IMR-90 (cell line): ENCODE measurements at regions not wholly inside any gene's neighbourhood (a gene's known extent, or its start where the extent isn't known, plus 50 kb on each side); places are given as distances from the start of the nearest gene placed in this dataset.

Experiments
- ATAC-seq: fragments of 200-7000 bp; cut with Tn5 transposase; 2 replicates; pipeline ENCODE4 v1.9.1; 2020; ENCODE audit warnings: low read depth, mild to moderate bottlenecking, moderate library complexity
- BruUV-seq: library from RNA; stranded (reverse); fragments of 400-500 nt; replicated peaks from 2 replicates; lab custom pipeline; 2021; lab: Mats Ljungman, UMichigan
- CTCF ChIA-PET: fragments of 300-600 bp; formaldehyde crosslinking; extraction: SDS; loops from one replicate; lab custom pipeline; 2021; ENCODE audit warnings: antibody characterized with exemption; lab: Yijun Ruan, JAX
- POLR2A ChIA-PET: fragments of 300-600 bp; sonication (Branson Sonifier 250); formaldehyde crosslinking; loops from one replicate; lab custom pipeline; 2022; ENCODE audit warnings: antibody characterized with exemption; ENCODE audit not compliant: unreplicated experiment; lab: Charles Lee
- DNase-seq: peaks from one replicate; pipeline ENCODE4 v3.0.0; 2013
- H2AFZ ChIP-seq: replicated peaks from 2 replicates; pipeline ENCODE3; 2013; ENCODE audit warnings: low read length, mild to moderate bottlenecking; ENCODE audit not compliant: poor library complexity
- H2AK5ac ChIP-seq: 2 replicates; pipeline ENCODE4 v1.6.1; 2013; ENCODE audit warnings: low read depth, low read length, inconsistent platforms
- H2AK9ac ChIP-seq: replicated peaks from 2 replicates; pipeline ENCODE3; 2013; ENCODE audit warnings: mild to moderate bottlenecking, low read depth, low read length, moderate library complexity; ENCODE audit not compliant: poor library complexity
- H2BK120ac ChIP-seq: 2 replicates; pipeline ENCODE4 v1.6.1; 2013; ENCODE audit warnings: low read depth, low read length, inconsistent platforms
- H2BK15ac ChIP-seq: 3 replicates; pipeline ENCODE4 v1.6.1; 2013; ENCODE audit warnings: low read depth, low read length, inconsistent platforms
- H2BK20ac ChIP-seq: 2 replicates; pipeline ENCODE4 v1.6.1; 2013; ENCODE audit warnings: low read depth, mild to moderate bottlenecking, inconsistent platforms, low read length, moderate library complexity
- H2BK5ac ChIP-seq: 2 replicates; pipeline ENCODE4 v1.6.1; 2013; ENCODE audit warnings: mild to moderate bottlenecking, low read depth, low read length, inconsistent platforms; ENCODE audit not compliant: poor library complexity, severe bottlenecking
- H3K14ac ChIP-seq: replicated peaks from 2 replicates; pipeline ENCODE4 v1.6.1; 2013; ENCODE audit warnings: low read depth, low read length, inconsistent platforms
- H3K18ac ChIP-seq: 2 replicates; pipeline ENCODE4 v1.6.1; 2013; ENCODE audit warnings: low read depth, low read length, control low read depth
- H3K23ac ChIP-seq: 2 replicates; pipeline ENCODE4 v1.6.1; 2013; ENCODE audit warnings: low read depth, low read length, inconsistent platforms
- H3K27ac ChIP-seq: 2 replicates; pipeline ENCODE4 v1.5.1; 2013; ENCODE audit warnings: mild to moderate bottlenecking, control low read depth, low read length; ENCODE audit not compliant: insufficient read depth
- H3K27me3 ChIP-seq: 2 replicates; pipeline ENCODE4 v1.6.1; 2013; ENCODE audit warnings: low read length; ENCODE audit not compliant: control insufficient read depth, insufficient read depth
- H3K36me3 ChIP-seq: 2 replicates; pipeline ENCODE4 v1.6.1; 2013; ENCODE audit warnings: low read length, mixed read lengths; ENCODE audit not compliant: control insufficient read depth, insufficient read depth
- H3K4ac ChIP-seq: 2 replicates; pipeline ENCODE4 v1.6.1; 2013; ENCODE audit warnings: low read depth, low read length, inconsistent platforms
- H3K4me1 ChIP-seq: 2 replicates; pipeline ENCODE4 v1.6.1; 2013; ENCODE audit warnings: low read length, mixed read lengths; ENCODE audit not compliant: control insufficient read depth, insufficient read depth
- H3K4me2 ChIP-seq: 2 replicates; pipeline ENCODE4 v1.6.1; 2013; ENCODE audit warnings: low read depth, mild to moderate bottlenecking, control low read depth, low read length, moderate library complexity
- H3K4me3 ChIP-seq: 2 replicates; pipeline ENCODE4 v1.5.1; 2013; ENCODE audit warnings: low read depth, mild to moderate bottlenecking, control low read depth, low read length, moderate library complexity; ENCODE audit not compliant: insufficient read depth
- H3K56ac ChIP-seq: 2 replicates; pipeline ENCODE4 v1.6.1; 2013; ENCODE audit warnings: low read length, inconsistent platforms; ENCODE audit not compliant: insufficient read depth; ENCODE audit errors: extremely low read depth
- H3K79me1 ChIP-seq, 2 experiments: 2 replicates each; pipeline ENCODE4 v1.6.1; 2013; ENCODE audit warnings: low read length in 2 of 2, inconsistent platforms in 1 of 2, low read depth in 1 of 2
- H3K9ac ChIP-seq: 2 replicates; pipeline ENCODE4 v1.6.1; 2013; ENCODE audit warnings: low read depth, low read length, control low read depth
- H3K9me1 ChIP-seq: 2 replicates; pipeline ENCODE4 v1.6.1; 2013; ENCODE audit warnings: low read length, inconsistent platforms; ENCODE audit not compliant: insufficient read depth
- H3K9me3 ChIP-seq: 2 replicates; pipeline ENCODE4 v1.6.1; 2013; ENCODE audit warnings: low read length; ENCODE audit not compliant: control insufficient read depth, insufficient read depth
- H4K20me1 ChIP-seq: 2 replicates; pipeline ENCODE4 v1.6.1; 2013; ENCODE audit warnings: low read length, inconsistent platforms; ENCODE audit not compliant: insufficient read depth
- H4K5ac ChIP-seq: 2 replicates; pipeline ENCODE4 v1.6.1; 2013; ENCODE audit warnings: mild to moderate bottlenecking, low read depth, low read length, control low read depth
- H4K8ac ChIP-seq, 2 experiments: 2 replicates each; pipeline ENCODE4 v1.6.1; 2013; ENCODE audit warnings: low read depth in 2 of 2, low read length in 2 of 2, control low read depth in 1 of 2, inconsistent platforms in 1 of 2
- H4K91ac ChIP-seq: 2 replicates; pipeline ENCODE4 v1.6.1; 2013; ENCODE audit warnings: low read depth, low read length, inconsistent platforms; ENCODE audit not compliant: insufficient read depth
- BHLHE40 ChIP-seq: fragments of 150-350 bp; IDR thresholded peaks from 2 replicates; pipeline ENCODE4 v1.6.1; 2016; ENCODE audit warnings: mild to moderate bottlenecking, low read depth, low read length
- CEBPB ChIP-seq: IDR thresholded peaks from 2 replicates; pipeline ENCODE4 v1.6.1; 2012; ENCODE audit warnings: low read depth, low read length, improper control_type of control experiment
- CHD1 ChIP-seq: IDR thresholded peaks from 2 replicates; pipeline ENCODE4 v1.6.1; 2012; ENCODE audit warnings: low read depth, low read length, improper control_type of control experiment
- FOS ChIP-seq: fragments of 150-350 bp; IDR thresholded peaks from 2 replicates; pipeline ENCODE4 v1.6.1; 2016; ENCODE audit warnings: low read depth, low read length
- MAFK ChIP-seq: IDR thresholded peaks from 2 replicates; pipeline ENCODE4 v1.6.1; 2012; ENCODE audit warnings: low read depth, low read length, improper control_type of control experiment
- MAZ ChIP-seq: IDR thresholded peaks from 2 replicates; pipeline ENCODE4 v1.6.1; 2012; ENCODE audit warnings: low read depth, mild to moderate bottlenecking, low read length, improper control_type of control experiment, moderate library complexity, borderline replicate concordance
- MXI1 ChIP-seq: IDR thresholded peaks from 2 replicates; pipeline ENCODE4 v1.6.1; 2012; ENCODE audit warnings: low read depth, mild to moderate bottlenecking, low read length, moderate library complexity, borderline replicate concordance
- NFE2L2 ChIP-seq: fragments of 150-350 bp; IDR thresholded peaks from 2 replicates; pipeline ENCODE4 v1.6.1; 2016; ENCODE audit warnings: low read depth, mild to moderate bottlenecking, low read length
- POLR2A ChIP-seq: IDR thresholded peaks from 2 replicates; pipeline ENCODE4 v1.6.1; 2012; ENCODE audit warnings: mild to moderate bottlenecking, low read depth, low read length
- RAD21 ChIP-seq: IDR thresholded peaks from 2 replicates; pipeline ENCODE4 v1.6.1; 2012; ENCODE audit warnings: low read length, improper control_type of control experiment
- RCOR1 ChIP-seq: IDR thresholded peaks from 2 replicates; pipeline ENCODE4 v1.6.1; 2012; ENCODE audit warnings: mild to moderate bottlenecking, low read length, improper control_type of control experiment; ENCODE audit not compliant: insufficient replicate concordance
- RFX5 ChIP-seq: IDR thresholded peaks from 2 replicates; pipeline ENCODE4 v1.8.0; 2012; ENCODE audit warnings: low read depth, mild to moderate bottlenecking, low read length, moderate library complexity
- SMC3 ChIP-seq: fragments of 150-350 bp; IDR thresholded peaks from 2 replicates; pipeline ENCODE4 v1.6.1; 2016; ENCODE audit warnings: low read depth, mild to moderate bottlenecking, antibody characterized with exemption, low read length, moderate library complexity
- WGBS, 2 experiments: methylation state at CpG; one replicate each; pipeline versions ENCODE4 v1.1.5 to v1.1.7; 2013; ENCODE audit warnings: missing lambda C conversion rate in 2 of 2; ENCODE audit not compliant: insufficient read length in 1 of 2; ENCODE audit errors: extremely low coverage in 2 of 2; 5-methylcytosine and 5-hydroxymethylcytosine counted together
- dilution Hi-C: fragments of 300-500 bp; cut with HindIII; formaldehyde crosslinking; loops from one replicate; pipeline ENCODE4 v1.14.3; 2018; ENCODE audit warnings: low sequenced_read_pairs; ENCODE audit not compliant: unreplicated experiment
- in situ Hi-C: fragments of 300-500 bp; cut with MboI; formaldehyde crosslinking; loops from 3 replicates; pipeline ENCODE4 v1.14.3; 2019; ENCODE audit warnings: low sequenced_read_pairs, inconsistent platforms, mixed read lengths
- intact Hi-C: fragments of 100-400 bp; cut with micrococcal nuclease; formaldehyde crosslinking; loops from 2 replicates; pipeline ENCODE4 v1.10.0; 2022
- TF ChIP-seq, protein P1 (sequence below): conservative IDR thresholded peaks from 2 replicates; pipeline ENCODE4 v1.5.1; 2012; ENCODE audit warnings: mild to moderate bottlenecking, low read depth, low read length, improper control_type of control experiment
- TF ChIP-seq, protein P2 (sequence below): fragments of 150-350 bp; IDR thresholded peaks from 2 replicates; pipeline ENCODE4 v1.6.1; 2016; ENCODE audit warnings: low read depth, mild to moderate bottlenecking, low read length, moderate library complexity, borderline replicate concordance
- TF ChIP-seq, protein P3 (sequence below): fragments of 150-350 bp; IDR thresholded peaks from 2 replicates; pipeline ENCODE4 v1.6.1; 2017; ENCODE audit warnings: mild to moderate bottlenecking, antibody characterized with exemption, low read length, low read depth

DNA sequence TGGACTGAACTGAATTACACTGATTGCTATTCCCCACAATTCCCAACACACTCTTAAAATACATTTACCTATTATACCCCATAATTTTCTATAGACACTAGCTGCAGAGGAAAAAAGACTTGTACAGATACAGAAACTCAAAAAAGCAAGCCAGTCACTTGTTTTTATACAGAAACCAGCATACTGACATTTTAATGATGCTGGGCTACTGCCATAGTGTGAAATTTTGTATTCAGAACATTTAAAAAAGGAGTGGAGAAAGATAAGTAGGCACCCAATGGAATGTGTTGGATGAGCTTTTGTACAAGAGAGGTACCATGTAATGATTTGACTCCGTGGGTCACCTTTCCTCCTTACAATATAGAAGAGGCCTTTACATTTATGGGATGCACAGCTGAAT, 740.1 kb downstream of the PLCL1 start:
- CTCF ChIA-PET: no interaction called here
- TF ChIP-seq NFE2L2: no peak
- no peak for TF ChIP-seq FOS
- no peak for TF ChIP-seq MAZ
- TF ChIP-seq SMC3: no peak
- TF ChIP-seq BHLHE40: no peak
- TF ChIP-seq MXI1: no peak
- TF ChIP-seq, protein P1, sequence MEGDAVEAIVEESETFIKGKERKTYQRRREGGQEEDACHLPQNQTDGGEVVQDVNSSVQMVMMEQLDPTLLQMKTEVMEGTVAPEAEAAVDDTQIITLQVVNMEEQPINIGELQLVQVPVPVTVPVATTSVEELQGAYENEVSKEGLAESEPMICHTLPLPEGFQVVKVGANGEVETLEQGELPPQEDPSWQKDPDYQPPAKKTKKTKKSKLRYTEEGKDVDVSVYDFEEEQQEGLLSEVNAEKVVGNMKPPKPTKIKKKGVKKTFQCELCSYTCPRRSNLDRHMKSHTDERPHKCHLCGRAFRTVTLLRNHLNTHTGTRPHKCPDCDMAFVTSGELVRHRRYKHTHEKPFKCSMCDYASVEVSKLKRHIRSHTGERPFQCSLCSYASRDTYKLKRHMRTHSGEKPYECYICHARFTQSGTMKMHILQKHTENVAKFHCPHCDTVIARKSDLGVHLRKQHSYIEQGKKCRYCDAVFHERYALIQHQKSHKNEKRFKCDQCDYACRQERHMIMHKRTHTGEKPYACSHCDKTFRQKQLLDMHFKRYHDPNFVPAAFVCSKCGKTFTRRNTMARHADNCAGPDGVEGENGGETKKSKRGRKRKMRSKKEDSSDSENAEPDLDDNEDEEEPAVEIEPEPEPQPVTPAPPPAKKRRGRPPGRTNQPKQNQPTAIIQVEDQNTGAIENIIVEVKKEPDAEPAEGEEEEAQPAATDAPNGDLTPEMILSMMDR: no peak
- no peak for TF ChIP-seq MAFK
- no peak for TF ChIP-seq CHD1
- TF ChIP-seq, protein P2, sequence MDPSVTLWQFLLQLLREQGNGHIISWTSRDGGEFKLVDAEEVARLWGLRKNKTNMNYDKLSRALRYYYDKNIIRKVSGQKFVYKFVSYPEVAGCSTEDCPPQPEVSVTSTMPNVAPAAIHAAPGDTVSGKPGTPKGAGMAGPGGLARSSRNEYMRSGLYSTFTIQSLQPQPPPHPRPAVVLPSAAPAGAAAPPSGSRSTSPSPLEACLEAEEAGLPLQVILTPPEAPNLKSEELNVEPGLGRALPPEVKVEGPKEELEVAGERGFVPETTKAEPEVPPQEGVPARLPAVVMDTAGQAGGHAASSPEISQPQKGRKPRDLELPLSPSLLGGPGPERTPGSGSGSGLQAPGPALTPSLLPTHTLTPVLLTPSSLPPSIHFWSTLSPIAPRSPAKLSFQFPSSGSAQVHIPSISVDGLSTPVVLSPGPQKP: no peak
- TF ChIP-seq CEBPB: no peak
- no peak for TF ChIP-seq POLR2A
- no peak for TF ChIP-seq RFX5
- TF ChIP-seq RCOR1: no peak
- TF ChIP-seq RAD21: no peak
- TF ChIP-seq, protein P3, sequence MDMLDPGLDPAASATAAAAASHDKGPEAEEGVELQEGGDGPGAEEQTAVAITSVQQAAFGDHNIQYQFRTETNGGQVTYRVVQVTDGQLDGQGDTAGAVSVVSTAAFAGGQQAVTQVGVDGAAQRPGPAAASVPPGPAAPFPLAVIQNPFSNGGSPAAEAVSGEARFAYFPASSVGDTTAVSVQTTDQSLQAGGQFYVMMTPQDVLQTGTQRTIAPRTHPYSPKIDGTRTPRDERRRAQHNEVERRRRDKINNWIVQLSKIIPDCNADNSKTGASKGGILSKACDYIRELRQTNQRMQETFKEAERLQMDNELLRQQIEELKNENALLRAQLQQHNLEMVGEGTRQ: no peak
- H2AFZ ChIP-seq: no peak overlapping the region
- H2BK5ac ChIP-seq: no peak overlapping the region
- H4K91ac ChIP-seq: no peak overlapping the region
- POLR2A ChIA-PET: no interaction called here
- H2AK5ac ChIP-seq: no peak overlapping the region
- no peak overlapping the region for H3K4me3 ChIP-seq
- DNase-seq: no peak
- WGBS, 2 experiments: no CpG with 5 or more reads among the region's 1 CpG
- no peak overlapping the region for H3K4me2 ChIP-seq
- BruUV-seq: no TSS peak
- dilution Hi-C loops: no loop called here
- H3K14ac ChIP-seq: no peak overlapping the region
- H2BK15ac ChIP-seq: no peak overlapping the region
- no peak overlapping the region for H3K4ac ChIP-seq
- H4K20me1 ChIP-seq: no peaks in the 10 kb centered on the region
- no peak overlapping the region for H2BK120ac ChIP-seq
- in situ Hi-C loops: no loop called here
- no peak overlapping the region for H3K9ac ChIP-seq
- H3K56ac ChIP-seq: no peak overlapping the region
- H2BK20ac ChIP-seq: no peak overlapping the region
- no peak overlapping the region for H4K5ac ChIP-seq
- no peak overlapping the region for H3K23ac ChIP-seq
- H3K36me3 ChIP-seq: no peaks in the 10 kb centered on the region
- no peak overlapping the region for H3K18ac ChIP-seq
- no peaks in the 10 kb centered on the region for H3K27me3 ChIP-seq
- H3K27ac ChIP-seq: no peak overlapping the region
- no peak overlapping the region for H2AK9ac ChIP-seq
- H3K9me1 ChIP-seq: no peaks in the 10 kb centered on the region
- 0 out of 2 replicates have a peak, but pooled peaks cover 1% of the 10 kb centered on the region for H3K9me3 ChIP-seq
- no peak overlapping the region for H4K8ac ChIP-seq
- intact Hi-C loops: no loop called here
- H3K79me1 ChIP-seq: no peaks in the 10 kb centered on the region
- ATAC-seq: no peak
- no peaks in the 10 kb centered on the region for H3K4me1 ChIP-seq
